WTC11 (cell line): ENCODE measurements at regions not wholly inside any gene's neighbourhood (a gene's known extent, or its start where the extent isn't known, plus 50 kb on each side); places are given as distances from the start of the nearest gene placed in this dataset.

ENCODE experiments used
- ATAC-seq: fragments of 200-7000 bp; cut with Tn5 transposase; 2 replicates; pipeline ENCODE4 v1.10.0; 2021; ENCODE audit warnings: mild to moderate bottlenecking, moderate library complexity
- CTCF ChIA-PET: fragments of 300-600 bp; sonication (Branson Sonifier 250); formaldehyde crosslinking; loops from one replicate; lab custom pipeline; 2021; ENCODE audit warnings: antibody characterized with exemption; lab: Charles Lee
- POLR2A ChIA-PET: fragments of 350-600 bp; sonication (Branson Sonifier 250); formaldehyde crosslinking; loops from one replicate; lab custom pipeline; 2021; ENCODE audit warnings: antibody characterized with exemption; lab: Charles Lee
- DNase-seq: peaks from one replicate; pipeline ENCODE4 v3.0.0; 2021; ENCODE audit warnings: low spot score
- H3K27ac Mint-ChIP-seq: 2 replicates; pipeline ENCODE4 v1.8.0; 2021; ENCODE audit warnings: mixed read lengths
- H3K27me3 Mint-ChIP-seq: 2 replicates; pipeline ENCODE4 v1.8.0; 2021; ENCODE audit warnings: low read depth, mild to moderate bottlenecking, moderate library complexity, mixed read lengths
- H3K36me3 Mint-ChIP-seq: 2 replicates; pipeline ENCODE4 v1.8.0; 2021; ENCODE audit warnings: mixed read lengths
- H3K4me1 Mint-ChIP-seq: 2 replicates; pipeline ENCODE4 v1.8.0; 2022; ENCODE audit warnings: mixed read lengths
- H3K4me3 Mint-ChIP-seq: 2 replicates; pipeline ENCODE4 v1.8.0; 2021; ENCODE audit warnings: mild to moderate bottlenecking, moderate library complexity, mixed read lengths
- H3K9me3 Mint-ChIP-seq: 2 replicates; pipeline ENCODE4 v1.8.0; 2021; ENCODE audit warnings: mixed read lengths
- AFF4 ChIP-seq: sonication (generic); formaldehyde crosslinking; IDR thresholded peaks from 2 replicates; pipeline ENCODE4 v1.8.1; 2023; ENCODE audit warnings: mild to moderate bottlenecking, missing genetic modification reagents, borderline replicate concordance
- CDX4 ChIP-seq: fragments of 250-450 bp; sonication (Bioruptor Pico); IDR thresholded peaks from 2 replicates; pipeline ENCODE4 v1.9.0; 2021; ENCODE audit warnings: moderate library complexity, mild to moderate bottlenecking, inconsistent platforms, borderline replicate concordance
- ELF4 ChIP-seq: sonication (generic); formaldehyde crosslinking; IDR thresholded peaks from 2 replicates; pipeline ENCODE4 v1.8.1; 2022; ENCODE audit warnings: low read depth, mild to moderate bottlenecking, moderate library complexity, missing genetic modification reagents
- FOXP1 ChIP-seq: sonication (generic); formaldehyde crosslinking; IDR thresholded peaks from 2 replicates; pipeline ENCODE4 v1.8.0; 2022; ENCODE audit warnings: missing genetic modification reagents, mild to moderate bottlenecking, moderate library complexity, borderline replicate concordance
- FOXP4 ChIP-seq: sonication (generic); formaldehyde crosslinking; IDR thresholded peaks from 2 replicates; pipeline ENCODE4 v1.8.0; 2022; ENCODE audit warnings: mild to moderate bottlenecking, missing genetic modification reagents
- GTF2I ChIP-seq: fragments of 250-450 bp; sonication (Bioruptor Pico); conservative IDR thresholded peaks from 2 replicates; pipeline ENCODE4 v1.4.0; 2021; ENCODE audit warnings: mild to moderate bottlenecking
- HMGA2 ChIP-seq: fragments of 250-450 bp; sonication (Bioruptor Pico); IDR thresholded peaks from 2 replicates; pipeline ENCODE4 v1.4.0; 2021; ENCODE audit warnings: mild to moderate bottlenecking, moderate library complexity
- IRF1 ChIP-seq: sonication (generic); formaldehyde crosslinking; IDR thresholded peaks from 2 replicates; pipeline ENCODE4 v1.8.0; 2023; ENCODE audit warnings: missing genetic modification reagents
- PRRX2 ChIP-seq: fragments of 250-450 bp; sonication (Bioruptor Pico); IDR thresholded peaks from 2 replicates; pipeline ENCODE4 v1.8.0; 2021; ENCODE audit warnings: mild to moderate bottlenecking
- RELA ChIP-seq: sonication (generic); formaldehyde crosslinking; IDR thresholded peaks from 2 replicates; pipeline ENCODE4 v1.8.1; 2022; ENCODE audit warnings: missing genetic modification reagents, mild to moderate bottlenecking, borderline replicate concordance
- TCF7 ChIP-seq: sonication (generic); formaldehyde crosslinking; IDR thresholded peaks from 2 replicates; pipeline ENCODE4 v1.8.0; 2022; ENCODE audit warnings: mild to moderate bottlenecking, low read depth, missing genetic modification reagents, moderate library complexity
- ZNF263 ChIP-seq: sonication (generic); formaldehyde crosslinking; IDR thresholded peaks from 2 replicates; pipeline ENCODE4 v1.8.1; 2022; ENCODE audit warnings: low read depth, mild to moderate bottlenecking, moderate library complexity, missing genetic modification reagents
- ZNF317 ChIP-seq: sonication (generic); formaldehyde crosslinking; IDR thresholded peaks from 2 replicates; pipeline ENCODE4 v1.8.1; 2023; ENCODE audit warnings: low read depth, mild to moderate bottlenecking, moderate library complexity, missing genetic modification reagents, borderline replicate concordance
- TF ChIP-seq, protein P1 (sequence below): fragments of 200-600 bp; IDR thresholded peaks from 2 replicates; pipeline ENCODE4 v1.8.0; 2022; ENCODE audit warnings: antibody characterized with exemption
- TF ChIP-seq, protein P2 (sequence below): sonication (generic); formaldehyde crosslinking; IDR thresholded peaks from 2 replicates; pipeline ENCODE4 v1.8.1; 2022; ENCODE audit warnings: low read depth, mild to moderate bottlenecking, moderate library complexity, missing genetic modification reagents, borderline replicate concordance
- TF ChIP-seq, protein P3 (sequence below): sonication (generic); formaldehyde crosslinking; IDR thresholded peaks from 2 replicates; pipeline ENCODE4 v1.8.0; 2022; ENCODE audit warnings: mild to moderate bottlenecking, missing genetic modification reagents
- TF ChIP-seq, protein P4 (sequence below): fragments of 250-450 bp; sonication (Bioruptor Pico); IDR thresholded peaks from 2 replicates; pipeline ENCODE4 v1.9.0; 2021; ENCODE audit warnings: mild to moderate bottlenecking

DNA sequence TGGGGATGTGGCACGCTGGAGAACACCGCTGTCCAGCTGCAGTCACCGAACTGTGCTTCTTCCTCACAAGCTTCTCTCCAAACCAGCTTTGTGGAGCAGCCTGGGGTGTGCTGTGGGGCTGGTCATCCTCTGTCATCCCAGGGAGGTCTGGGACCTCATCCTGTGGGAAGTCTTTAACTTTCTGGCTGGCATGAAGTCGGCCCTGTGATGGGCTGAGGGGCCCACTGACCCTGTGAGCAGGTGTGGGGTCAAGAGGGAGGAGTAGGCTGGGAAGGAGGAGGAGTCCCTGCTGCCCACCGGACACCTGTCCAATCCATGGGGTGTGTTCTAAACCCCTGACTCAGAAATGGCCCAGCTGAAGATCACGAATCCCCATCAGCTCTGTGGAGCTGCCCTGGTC is 136.2 kb upstream of the SHH start:
- DNase-seq = no peak
- TF ChIP-seq, protein P1, sequence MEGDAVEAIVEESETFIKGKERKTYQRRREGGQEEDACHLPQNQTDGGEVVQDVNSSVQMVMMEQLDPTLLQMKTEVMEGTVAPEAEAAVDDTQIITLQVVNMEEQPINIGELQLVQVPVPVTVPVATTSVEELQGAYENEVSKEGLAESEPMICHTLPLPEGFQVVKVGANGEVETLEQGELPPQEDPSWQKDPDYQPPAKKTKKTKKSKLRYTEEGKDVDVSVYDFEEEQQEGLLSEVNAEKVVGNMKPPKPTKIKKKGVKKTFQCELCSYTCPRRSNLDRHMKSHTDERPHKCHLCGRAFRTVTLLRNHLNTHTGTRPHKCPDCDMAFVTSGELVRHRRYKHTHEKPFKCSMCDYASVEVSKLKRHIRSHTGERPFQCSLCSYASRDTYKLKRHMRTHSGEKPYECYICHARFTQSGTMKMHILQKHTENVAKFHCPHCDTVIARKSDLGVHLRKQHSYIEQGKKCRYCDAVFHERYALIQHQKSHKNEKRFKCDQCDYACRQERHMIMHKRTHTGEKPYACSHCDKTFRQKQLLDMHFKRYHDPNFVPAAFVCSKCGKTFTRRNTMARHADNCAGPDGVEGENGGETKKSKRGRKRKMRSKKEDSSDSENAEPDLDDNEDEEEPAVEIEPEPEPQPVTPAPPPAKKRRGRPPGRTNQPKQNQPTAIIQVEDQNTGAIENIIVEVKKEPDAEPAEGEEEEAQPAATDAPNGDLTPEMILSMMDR = no peak
- TF ChIP-seq IRF1 (CRISPR knock-in tag) (no peak), ELF4 (CRISPR knock-in tag) (no peak), FOXP4 (CRISPR knock-in tag) (no peak), FOXP1 (CRISPR knock-in tag) (no peak), HMGA2 (no peak), TCF7 (no peak), AFF4 (no peak), RELA (no peak), ZNF317 (CRISPR knock-in tag) (no peak), PRRX2 (CRISPR knock-in tag) (no peak)
- TF ChIP-seq, protein P2, sequence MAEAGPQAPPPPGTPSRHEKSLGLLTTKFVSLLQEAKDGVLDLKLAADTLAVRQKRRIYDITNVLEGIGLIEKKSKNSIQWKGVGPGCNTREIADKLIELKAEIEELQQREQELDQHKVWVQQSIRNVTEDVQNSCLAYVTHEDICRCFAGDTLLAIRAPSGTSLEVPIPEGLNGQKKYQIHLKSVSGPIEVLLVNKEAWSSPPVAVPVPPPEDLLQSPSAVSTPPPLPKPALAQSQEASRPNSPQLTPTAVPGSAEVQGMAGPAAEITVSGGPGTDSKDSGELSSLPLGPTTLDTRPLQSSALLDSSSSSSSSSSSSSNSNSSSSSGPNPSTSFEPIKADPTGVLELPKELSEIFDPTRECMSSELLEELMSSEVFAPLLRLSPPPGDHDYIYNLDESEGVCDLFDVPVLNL (CRISPR knock-in tag) = no peak
- TF ChIP-seq, protein P3, sequence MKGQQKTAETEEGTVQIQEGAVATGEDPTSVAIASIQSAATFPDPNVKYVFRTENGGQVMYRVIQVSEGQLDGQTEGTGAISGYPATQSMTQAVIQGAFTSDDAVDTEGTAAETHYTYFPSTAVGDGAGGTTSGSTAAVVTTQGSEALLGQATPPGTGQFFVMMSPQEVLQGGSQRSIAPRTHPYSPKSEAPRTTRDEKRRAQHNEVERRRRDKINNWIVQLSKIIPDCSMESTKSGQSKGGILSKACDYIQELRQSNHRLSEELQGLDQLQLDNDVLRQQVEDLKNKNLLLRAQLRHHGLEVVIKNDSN (CRISPR knock-in tag) = no peak
- TF ChIP-seq, protein P4, sequence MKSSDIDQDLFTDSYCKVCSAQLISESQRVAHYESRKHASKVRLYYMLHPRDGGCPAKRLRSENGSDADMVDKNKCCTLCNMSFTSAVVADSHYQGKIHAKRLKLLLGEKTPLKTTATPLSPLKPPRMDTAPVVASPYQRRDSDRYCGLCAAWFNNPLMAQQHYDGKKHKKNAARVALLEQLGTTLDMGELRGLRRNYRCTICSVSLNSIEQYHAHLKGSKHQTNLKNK (CRISPR knock-in tag) = no peak
- TF ChIP-seq, all 79 proteins: peak for 0
- no peaks in the 10 kb centered on the region for H3K4me1 Mint-ChIP-seq
- peaks cover 4% of the 10 kb centered on the region; the same call in 1 of the 2 replicates for H3K27me3 Mint-ChIP-seq
- ATAC-seq = no peak
- peaks cover 57% of the 10 kb centered on the region for H3K9me3 Mint-ChIP-seq
- no peak overlapping the region for H3K4me3 Mint-ChIP-seq
- H3K36me3 Mint-ChIP-seq = peaks cover 34% of the 10 kb centered on the region
- ChIA-PET POLR2A (no interaction called here), CTCF (no interaction called here)
- no peak overlapping the region for H3K27ac Mint-ChIP-seq

GRCh38 chr7:155947051-155947450 is 134.8 kb upstream of the SHH start:
- Mint-ChIP-seq H3K9me3 (peaks cover 58% of the 10 kb centered on the region), H3K4me1 (no peaks in the 10 kb centered on the region), H3K4me3 (no peak overlapping the region), H3K27ac (no peak overlapping the region), H3K27me3 (peaks cover 4% of the 10 kb centered on the region; the same call in 1 of the 2 replicates), H3K36me3 (peaks cover 24% of the 10 kb centered on the region)
- DNase-seq = no peak
- POLR2A ChIA-PET = no interaction called here
- TF ChIP-seq GTF2I (CRISPR knock-in tag) (no peak), CDX4 (no peak), ZNF263 (CRISPR knock-in tag) (no peak), TCF7 (no peak)
- CTCF ChIA-PET = interaction anchor here (0.6 kb wide), 2 partner anchors 21 to 822 kb away, joined by 3 to 5 read pairs; no protein-coding TSS in a partner anchor
- ATAC-seq = no peak
